ENCODE measurements at regions not wholly inside any gene's neighbourhood (a gene's known extent, or its start where the extent isn't known, plus 50 kb on each side); places are given as distances from the start of the nearest gene placed in this dataset.

GRCh38 chr1:81234237-81234636 lies 566.5 kb upstream of the ADGRL2 start:
- TF ChIP-seq REST (IDR thresholded peaks at IDR 0.05; ENCODE audit: insufficient read depth in 1 of 2, low read depth in 2 of 2, low read length in 1 of 2) (no peak), CTCF (IDR thresholded peaks at IDR 0.05) (no peak), SIN3A (IDR thresholded peaks at IDR 0.05; ENCODE audit: borderline replicate concordance, insufficient read depth, low read depth, low read length) (no peak)

All from Panc1 (cell line).